ENCODE measurements at regions not wholly inside any gene's neighbourhood (a gene's known extent, or its start where the extent isn't known, plus 50 kb on each side); places are given as distances from the start of the nearest gene placed in this dataset.
"Not testable (repeated sequence)": the region's sequence is repeated elsewhere in the genome, so short reads cannot be mapped to it uniquely, and the experiment has no call there.

- DNase-seq (ENCODE audit: low read depth), result no peak
These were observed 351.0 kb upstream of the NFIA start for GRCh38 chr1:60731321-60731720.

GRCh38 chr1:60727552-60727951 lies 354.8 kb upstream of the NFIA start:
- no peak for DNase-seq (ENCODE audit: low read depth)

GRCh38 chr1:60716472-60716871 lies 365.9 kb upstream of the NFIA start:
- no peak for DNase-seq (ENCODE audit: low read depth)

GRCh38 chr1:60715970-60716369 lies 366.4 kb upstream of the NFIA start:
- no peak for DNase-seq (ENCODE audit: low read depth)

- DNase-seq (ENCODE audit: low read depth), result no peak
These were observed 372.9 kb upstream of the NFIA start for GRCh38 chr1:60709426-60709825.

GRCh38 chr1:60705026-60705425 lies 377.3 kb upstream of the NFIA start:
- DNase-seq (ENCODE audit: low read depth), result no peak

- no peak for DNase-seq (ENCODE audit: low read depth)
These were observed 379.2 kb upstream of the NFIA start for GRCh38 chr1:60703155-60703554.

- no peak for DNase-seq (ENCODE audit: low read depth)
These were observed 383.0 kb upstream of the NFIA start for GRCh38 chr1:60699325-60699724.

- no peak for DNase-seq (ENCODE audit: low read depth)
These were observed 385.0 kb upstream of the NFIA start for GRCh38 chr1:60697204-60697994.

- DNase-seq (ENCODE audit: low read depth), result no peak
These were observed 385.8 kb upstream of the NFIA start for GRCh38 chr1:60696512-60696911.

- no peak for DNase-seq (ENCODE audit: low read depth)
These were observed 386.6 kb upstream of the NFIA start for GRCh38 chr1:60695716-60696171.

GRCh38 chr1:60694980-60695379 lies 387.4 kb upstream of the NFIA start:
- DNase-seq (ENCODE audit: low read depth), result no peak

GRCh38 chr1:60692031-60692430 lies 390.3 kb upstream of the NFIA start:
- no peak for DNase-seq (ENCODE audit: low read depth)

- DNase-seq (ENCODE audit: low read depth), result not testable (repeated sequence)
These were observed 394.1 kb upstream of the NFIA start for GRCh38 chr1:60688221-60688620.

- no peak for DNase-seq (ENCODE audit: low read depth)
These were observed 401.1 kb upstream of the NFIA start for GRCh38 chr1:60681095-60681860.

- DNase-seq (ENCODE audit: low read depth), result no peak
These were observed 402.6 kb upstream of the NFIA start for GRCh38 chr1:60679524-60680375.

GRCh38 chr1:60678802-60679201 lies 403.6 kb upstream of the NFIA start:
- DNase-seq (ENCODE audit: low read depth), result no peak

GRCh38 chr1:60678391-60678790 lies 404.0 kb upstream of the NFIA start:
- DNase-seq (ENCODE audit: low read depth), result no peak

GRCh38 chr1:60672449-60672848 lies 409.9 kb upstream of the NFIA start:
- DNase-seq (ENCODE audit: low read depth), result no peak

- no peak for DNase-seq (ENCODE audit: low read depth)
These were observed 412.1 kb upstream of the NFIA start for GRCh38 chr1:60670302-60670701.

GRCh38 chr1:60668585-60668984 lies 413.8 kb upstream of the NFIA start:
- DNase-seq (ENCODE audit: low read depth), result no peak

- no peak for DNase-seq (ENCODE audit: low read depth)
These were observed 417.1 kb upstream of the NFIA start for GRCh38 chr1:60665311-60665710.

All from stimulated activated CD8-positive, alpha-beta memory T cell treated with anti-CD3 and anti-CD28 coated beads, Interleukin-4, amount 100 ng/mL, for 24 hours (primary cell).